Activated CD4-positive, alpha-beta T cell treated with anti-CD3 and anti-CD28 coated beads, Interleukin-2, amount 50 U/mL, for 24 hours (primary cell): ENCODE measurements at regions not wholly inside any gene's neighbourhood (a gene's known extent, or its start where the extent isn't known, plus 50 kb on each side); places are given as distances from the start of the nearest gene placed in this dataset.
"Not testable (repeated sequence)": the region's sequence is repeated elsewhere in the genome, so short reads cannot be mapped to it uniquely, and the experiment has no call there.

ENCODE experiments used
- DNase-seq, 2 donors: peaks; one replicate each; pipeline ENCODE4 v3.0.0-alpha.2; 2020; ENCODE audit warnings: low read depth in 1 of 2, low spot score in 1 of 2

DNA sequence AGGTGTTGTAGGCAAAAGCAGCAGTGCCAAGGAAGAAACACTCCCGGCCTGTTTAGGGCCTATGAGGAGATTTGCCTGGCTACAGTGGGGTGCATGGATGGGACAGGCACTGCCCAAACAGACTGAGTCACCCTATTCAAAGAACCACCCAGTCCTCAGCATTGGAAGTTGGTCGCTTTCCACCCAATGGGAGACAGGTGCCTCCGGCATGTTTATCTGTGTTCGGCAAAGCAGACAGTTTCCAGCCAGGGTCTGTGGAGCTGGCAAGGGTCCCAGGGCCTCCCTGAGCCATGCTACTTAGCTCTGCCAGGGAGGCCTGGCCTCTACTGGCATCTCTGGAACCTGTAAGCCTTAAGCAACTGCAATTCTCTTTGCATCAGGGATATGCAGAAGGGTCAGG is 165.1 kb upstream of the ATP6AP2 start:
- DNase-seq: no peak

DNA sequence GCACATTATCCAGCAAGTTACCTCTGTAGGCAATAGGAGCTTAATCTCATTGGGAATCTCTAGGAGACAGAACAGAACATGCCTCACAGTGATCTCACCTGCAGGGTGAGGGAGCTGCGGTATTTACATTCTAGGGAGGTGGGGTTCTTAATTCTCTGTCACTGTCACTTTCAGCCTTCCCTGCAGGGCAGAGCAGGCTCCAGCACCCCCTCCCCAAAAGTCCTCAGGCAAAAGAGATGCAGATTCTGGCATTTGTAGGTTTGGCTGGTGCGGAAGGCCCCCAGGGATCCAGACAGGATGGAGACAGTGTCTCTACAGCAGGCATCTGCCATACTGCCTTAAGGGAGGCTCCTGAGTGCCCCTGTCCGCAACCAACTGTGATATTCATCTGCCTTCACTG is 166.4 kb upstream of the ATP6AP2 start:
- DNase-seq: no peak

DNA sequence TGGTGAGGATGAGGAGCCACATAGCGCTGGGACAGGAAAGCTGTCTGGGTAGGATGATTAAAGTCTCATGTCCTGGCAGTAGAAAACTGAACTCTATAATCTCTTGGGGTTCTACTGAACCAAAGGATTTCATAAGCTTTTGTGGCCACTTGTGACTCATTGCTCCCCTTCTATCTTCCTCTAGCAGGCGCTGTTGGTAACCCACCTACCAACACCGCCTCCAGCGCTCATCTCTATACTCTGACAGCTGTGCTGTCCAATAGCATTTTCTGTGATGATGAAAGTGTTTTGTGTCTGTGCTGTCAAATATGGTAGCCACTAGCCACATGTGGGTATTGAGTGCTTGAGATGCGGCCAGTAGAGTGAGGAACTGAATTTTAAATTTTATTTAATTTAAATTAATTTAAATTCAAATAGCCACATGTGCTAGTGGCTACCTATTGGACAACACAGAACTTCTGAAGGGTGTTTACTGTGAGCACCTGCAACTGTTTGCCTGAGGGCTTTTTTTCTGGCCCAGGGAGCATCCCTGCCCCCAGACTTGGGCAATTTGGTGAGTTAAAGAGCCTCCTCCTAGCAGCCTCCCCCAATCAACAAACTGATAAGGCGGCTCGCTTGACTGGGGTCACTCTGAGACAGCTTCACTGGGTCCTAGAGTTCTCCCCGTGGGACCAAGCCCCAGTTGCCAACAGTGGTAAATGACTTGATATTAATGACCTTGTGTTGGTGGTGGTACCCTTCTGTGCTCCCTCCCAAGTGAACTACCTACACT is 169.2 kb upstream of the ATP6AP2 start:
- no peak for DNase-seq

DNA sequence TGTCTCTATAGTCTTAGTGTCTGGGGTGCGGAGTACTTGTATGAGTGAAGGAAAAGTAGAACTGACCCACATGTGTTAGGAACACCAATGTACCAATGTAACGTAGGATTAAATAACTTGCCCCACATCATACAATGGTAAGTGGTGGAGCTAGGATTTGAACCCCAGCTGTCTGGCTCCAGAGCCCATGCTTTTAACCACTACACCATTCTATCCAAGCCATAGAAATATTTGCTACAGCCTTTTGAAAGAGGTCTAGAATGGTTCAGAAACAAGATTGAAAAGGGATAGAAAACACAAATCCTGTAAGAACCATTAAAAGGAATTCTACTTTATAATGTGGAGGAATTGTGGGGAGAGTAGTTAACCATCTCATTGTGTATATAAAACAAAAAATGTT is 169.9 kb upstream of the ATP6AP2 start:
- DNase-seq: no peak

DNA sequence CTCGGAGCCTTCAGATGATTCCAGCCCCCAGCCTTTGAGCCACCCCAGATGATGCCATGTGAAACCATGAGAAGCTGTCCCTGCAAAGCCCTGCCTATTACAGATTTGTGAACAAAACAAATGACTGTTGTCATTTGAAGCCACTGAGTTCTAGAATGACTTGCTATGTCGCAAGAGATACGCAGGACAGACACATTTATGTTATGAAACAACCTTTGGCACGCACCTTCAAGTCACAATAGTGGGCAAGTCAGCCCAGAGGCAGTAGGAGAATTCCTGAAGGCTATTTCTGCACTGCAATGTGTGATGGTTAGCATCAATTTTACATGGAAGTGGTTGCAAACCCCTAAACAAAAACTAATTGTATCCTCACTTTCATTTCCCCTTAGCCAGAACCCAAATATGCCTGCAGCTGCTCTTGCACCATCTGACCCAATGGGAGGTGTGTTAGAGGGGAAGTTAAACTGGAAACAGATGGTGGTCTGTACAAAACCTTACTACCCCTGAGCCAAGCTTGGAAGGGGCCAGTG is 174.4 kb upstream of the ATP6AP2 start:
- no peak for DNase-seq

DNA sequence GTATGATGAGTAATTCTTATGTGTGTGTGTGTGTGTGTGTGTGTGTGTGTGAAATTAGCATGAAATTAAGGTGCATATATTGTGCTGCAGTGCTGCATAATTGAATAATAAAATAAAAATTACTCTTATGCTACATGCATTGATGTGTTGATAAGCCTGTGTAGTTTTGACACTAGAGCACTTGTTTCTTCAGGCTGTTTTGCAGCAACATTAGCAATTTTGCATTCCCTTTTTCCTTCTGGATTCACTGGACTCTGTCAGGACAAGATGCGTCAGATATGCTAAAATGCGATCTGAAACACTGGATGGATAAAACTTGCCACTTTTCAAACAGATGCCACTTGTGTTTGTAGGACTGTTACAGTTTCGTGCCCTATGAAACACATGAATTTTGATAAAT is 175.4 kb upstream of the ATP6AP2 start:
- DNase-seq: no peak

DNA sequence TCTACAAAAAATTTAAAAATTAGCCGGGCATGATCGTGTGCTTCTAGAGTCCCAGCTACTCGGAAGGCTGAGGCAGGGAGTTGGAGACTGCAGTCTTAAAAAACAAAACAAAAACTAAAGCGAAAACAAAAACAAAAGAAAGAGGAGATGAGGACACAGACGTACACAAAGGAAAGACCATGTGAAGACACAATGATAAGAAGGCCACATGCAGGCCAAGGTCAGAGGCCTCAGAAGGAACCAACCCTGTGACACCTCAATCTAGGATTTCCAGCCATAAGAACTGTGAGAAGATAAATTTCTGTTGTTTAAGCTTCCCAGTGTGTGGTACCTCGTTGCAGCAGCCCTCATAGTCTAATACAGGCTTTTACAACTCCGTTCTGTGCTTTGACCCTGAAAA is 177.0 kb upstream of the ATP6AP2 start:
- no peak for DNase-seq

DNA sequence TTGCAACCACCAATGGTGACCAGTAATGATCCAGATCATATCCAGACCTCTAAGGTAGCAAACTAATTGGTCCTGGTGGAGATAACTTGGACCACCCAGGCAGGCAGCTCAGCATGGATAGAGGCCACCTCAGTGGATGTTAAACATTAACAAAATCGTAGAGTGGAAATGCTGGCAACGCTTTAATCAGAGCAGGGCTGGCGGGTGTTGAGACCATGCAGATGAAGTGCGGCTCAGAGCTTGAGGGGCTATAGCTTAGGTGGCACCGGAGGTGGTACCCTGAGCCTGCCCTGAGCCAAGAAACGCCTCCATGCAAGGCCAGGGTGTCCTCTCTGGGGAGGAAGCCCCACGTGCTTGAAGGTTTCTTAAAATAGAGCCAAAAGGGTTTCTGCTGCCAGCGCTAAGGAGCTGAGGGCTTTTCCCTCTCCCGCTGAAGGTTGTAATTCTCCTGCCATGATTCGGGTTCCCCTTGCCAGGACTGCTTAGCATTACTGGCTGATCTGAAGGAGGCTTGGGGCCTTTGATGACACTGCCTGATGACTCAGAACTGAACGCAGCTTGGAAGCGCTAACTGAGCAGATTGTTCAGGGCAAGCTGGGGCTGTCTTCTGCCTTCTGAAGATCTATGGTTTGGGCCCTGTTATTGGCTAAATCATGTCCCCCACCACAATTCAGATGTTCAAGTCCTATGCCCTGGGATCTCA is 177.8 kb upstream of the ATP6AP2 start:
- no peak for DNase-seq

DNA sequence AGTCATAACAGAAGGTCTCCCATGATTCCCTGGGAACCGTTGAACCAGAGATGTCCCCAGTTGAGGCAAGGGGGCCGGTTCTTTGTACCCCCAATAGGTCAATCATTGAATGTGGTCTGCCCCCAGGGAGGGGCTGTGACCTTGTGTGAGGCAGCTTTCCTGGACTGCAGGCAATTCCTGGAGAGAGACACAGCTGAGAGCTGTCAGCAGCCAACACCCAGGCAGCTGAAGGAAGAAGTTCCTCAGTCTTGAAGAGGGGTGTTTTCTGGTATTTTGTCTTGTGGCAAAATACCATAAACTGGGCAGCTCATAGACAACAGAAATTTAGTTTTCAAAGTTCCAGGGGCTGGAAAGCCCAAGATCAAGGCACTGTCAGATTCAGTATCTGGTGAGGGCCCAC is 185.7 kb upstream of the ATP6AP2 start:
- DNase-seq: no peak

DNA sequence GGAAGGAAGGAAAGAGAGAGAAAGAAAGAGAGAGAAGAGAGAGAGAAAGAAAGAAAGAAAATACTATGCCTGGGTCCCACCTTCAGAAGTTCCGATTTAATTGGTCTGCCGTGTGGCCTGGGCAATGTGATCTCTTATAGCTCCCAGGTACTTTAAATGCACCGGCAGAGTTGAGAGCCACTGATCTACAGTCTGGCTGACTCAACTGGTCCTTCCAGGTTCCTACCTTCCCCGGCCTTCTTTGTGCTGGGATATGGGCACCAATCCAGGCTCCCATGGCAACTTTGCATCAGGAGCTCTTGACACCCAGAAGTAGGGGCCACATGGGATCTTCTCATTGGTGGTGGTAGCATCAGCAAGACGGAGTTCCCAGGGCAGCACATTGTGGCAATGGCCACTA is 186.5 kb upstream of the ATP6AP2 start:
- no peak for DNase-seq

DNA sequence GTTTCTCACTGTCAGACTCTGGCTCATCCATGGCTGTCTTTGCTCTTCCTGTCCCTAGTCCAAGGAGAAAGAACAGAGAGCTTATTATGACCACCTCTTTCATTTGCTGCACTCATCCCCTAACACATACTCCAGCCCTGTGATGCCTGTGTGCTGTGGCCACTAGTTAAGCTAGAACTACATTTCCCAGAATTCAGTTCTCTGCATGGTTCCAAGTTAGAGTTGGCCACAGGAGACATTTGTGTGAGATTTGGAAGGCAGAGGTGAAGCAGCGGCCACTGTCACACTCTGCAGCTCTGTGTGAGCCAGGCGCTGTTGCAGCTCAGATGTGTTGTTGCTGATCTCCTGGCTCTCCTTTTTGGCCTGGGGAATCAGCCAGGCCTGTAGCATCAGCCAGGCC is 188.2 kb upstream of the ATP6AP2 start:
- no peak for DNase-seq

DNA sequence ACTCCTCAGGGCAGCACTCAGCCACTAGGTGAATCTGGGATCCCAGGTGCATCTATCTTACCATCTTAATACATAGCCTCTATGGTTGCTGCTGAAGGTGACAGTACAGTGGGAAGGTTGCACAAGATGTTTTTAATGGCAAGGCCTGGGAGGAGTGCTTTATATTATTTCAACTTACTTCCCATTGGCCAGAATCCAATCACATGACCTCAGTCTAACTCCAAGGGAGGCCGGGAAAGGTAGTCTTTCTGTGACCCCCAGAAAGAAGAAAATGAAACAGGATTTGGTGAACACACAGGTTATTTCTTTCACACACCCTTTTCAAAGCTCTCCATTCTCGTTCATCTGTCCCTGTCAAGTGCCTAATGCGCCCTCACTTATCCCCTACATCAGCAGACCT is 189.1 kb upstream of the ATP6AP2 start:
- no peak for DNase-seq

DNA sequence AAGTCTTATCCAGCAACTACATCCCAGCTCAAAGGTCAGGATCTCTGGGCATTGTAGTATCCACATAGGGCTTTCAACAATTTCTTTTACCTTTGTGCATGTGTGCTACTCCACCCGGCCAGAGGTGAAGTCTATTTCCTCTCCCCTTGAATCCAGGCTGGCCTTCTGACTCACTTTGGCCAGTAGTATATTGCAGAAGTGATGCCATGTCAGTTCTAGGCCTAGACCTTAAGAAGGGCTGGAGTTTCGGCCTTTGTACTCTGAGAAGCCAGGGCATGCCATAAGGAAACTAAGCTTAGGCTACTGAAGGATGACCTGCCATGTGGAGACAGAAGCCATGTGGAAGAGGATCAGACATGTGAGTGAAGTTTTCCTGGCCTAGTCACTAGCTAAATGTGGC is 191.2 kb upstream of the ATP6AP2 start:
- DNase-seq: no peak

DNA sequence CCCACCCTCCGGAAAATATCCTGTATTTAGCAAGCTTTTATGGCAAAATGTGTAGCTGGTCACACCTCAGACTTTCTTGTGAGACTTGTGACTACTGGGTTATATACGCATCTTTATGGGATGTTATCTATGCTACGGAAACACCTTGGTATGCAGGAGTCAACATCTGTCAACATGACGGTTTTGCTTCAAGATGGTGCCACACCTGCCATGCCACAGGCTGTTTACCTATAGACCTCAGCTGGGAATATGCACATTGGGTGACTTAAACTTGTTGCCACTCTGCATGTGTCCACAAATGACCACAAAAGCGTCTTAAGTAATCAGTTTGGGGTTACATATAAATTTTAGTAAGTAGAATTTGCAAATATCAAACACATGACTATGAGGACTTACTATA is 192.3 kb upstream of the ATP6AP2 start:
- no peak for DNase-seq

DNA sequence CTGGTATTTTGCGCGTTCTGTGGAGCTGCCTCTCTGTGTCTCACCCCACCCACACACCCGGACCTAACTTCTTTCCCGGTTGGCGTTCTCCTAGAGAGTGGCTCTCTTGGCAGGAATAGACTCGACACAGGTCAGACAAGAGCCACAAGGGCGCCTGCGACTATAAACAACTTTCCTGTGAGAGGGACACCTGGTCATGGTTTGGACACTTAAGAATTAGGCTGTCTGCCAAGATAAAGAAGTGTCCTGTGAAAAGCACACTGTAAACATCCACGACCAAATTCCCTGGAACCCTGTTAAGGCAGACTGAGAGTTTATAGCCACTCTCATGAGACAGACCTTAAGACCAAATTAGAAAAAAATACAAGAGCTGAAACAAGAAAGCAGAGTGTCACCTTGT is 192.9 kb upstream of the ATP6AP2 start:
- DNase-seq: not testable (repeated sequence)

DNA sequence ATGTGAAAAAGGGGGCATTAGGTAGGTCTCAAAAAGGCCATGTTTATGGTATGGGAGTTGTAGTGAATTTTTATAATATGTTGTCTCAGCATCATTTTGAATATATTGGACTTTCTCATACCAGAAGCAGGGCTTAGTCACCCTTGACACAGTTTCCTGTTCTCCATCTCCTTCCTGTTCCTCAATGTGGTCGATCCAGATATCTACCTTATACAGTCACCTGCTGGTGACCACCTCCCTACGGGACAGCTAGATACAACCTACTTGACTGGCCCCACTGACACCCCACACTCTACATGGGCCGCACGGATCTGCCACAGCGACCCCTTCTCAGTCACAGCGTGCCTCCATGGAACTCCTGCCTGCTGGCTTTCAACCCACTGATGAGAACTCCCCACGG is 193.5 kb upstream of the ATP6AP2 start:
- DNase-seq: not testable (repeated sequence)

DNA sequence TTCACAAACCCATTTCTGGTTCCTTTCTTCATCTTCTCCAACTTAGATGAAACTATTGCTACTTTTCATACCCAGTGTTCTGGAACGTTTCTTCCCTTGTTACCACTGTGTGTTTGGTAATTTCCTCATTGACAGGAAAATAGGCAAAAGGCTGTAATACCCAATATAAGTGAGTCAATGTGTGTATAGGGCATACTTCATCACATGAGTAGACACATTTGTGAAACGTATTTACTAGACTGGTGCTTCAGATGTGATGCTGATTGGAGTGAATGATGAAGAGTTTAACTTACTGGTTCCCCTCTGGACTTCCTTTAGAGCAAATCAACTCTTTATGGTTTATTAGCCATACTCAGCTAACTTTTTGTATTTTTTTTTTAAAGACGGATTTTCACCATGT is 195.1 kb upstream of the ATP6AP2 start:
- DNase-seq: no peak

DNA sequence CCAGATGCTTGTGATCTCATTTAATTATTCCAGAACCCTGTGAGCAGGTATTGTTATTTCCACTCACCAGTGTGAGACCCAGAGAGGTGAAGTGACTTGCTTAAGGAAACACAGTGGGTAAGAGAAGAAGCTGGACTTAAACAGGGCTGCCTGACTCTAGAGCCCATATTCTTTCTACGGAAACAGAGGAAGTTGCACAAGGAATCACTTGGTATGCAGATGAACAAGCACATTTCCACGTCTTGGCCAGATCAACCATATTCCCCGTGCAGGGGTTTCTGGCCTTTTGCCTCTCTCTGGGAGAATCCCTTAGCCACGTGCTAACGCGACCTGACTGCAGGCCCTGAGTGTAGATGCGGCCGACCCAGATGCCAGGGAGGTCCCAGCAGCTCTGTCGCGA is 195.5 kb upstream of the ATP6AP2 start:
- no peak for DNase-seq

DNA sequence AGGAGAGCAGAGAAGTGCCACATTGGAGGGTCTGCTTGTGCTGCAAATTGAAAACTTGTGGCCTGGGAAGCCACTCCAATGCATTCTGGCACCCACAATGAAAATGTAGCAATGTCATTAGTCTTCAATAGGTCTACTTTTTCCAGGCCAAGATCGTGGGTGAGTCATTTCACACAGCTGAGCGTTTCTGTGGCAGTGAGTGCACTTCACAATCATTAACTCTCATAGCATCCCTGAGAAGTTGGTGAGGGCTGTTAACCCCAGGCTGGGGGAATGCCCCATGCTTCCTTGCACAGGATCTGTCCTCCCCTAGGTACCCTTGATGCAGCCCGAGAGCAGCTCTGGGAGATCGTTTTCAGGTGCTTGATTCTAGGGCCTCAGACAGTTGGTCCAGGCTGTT is 196.8 kb upstream of the ATP6AP2 start:
- no peak for DNase-seq

DNA sequence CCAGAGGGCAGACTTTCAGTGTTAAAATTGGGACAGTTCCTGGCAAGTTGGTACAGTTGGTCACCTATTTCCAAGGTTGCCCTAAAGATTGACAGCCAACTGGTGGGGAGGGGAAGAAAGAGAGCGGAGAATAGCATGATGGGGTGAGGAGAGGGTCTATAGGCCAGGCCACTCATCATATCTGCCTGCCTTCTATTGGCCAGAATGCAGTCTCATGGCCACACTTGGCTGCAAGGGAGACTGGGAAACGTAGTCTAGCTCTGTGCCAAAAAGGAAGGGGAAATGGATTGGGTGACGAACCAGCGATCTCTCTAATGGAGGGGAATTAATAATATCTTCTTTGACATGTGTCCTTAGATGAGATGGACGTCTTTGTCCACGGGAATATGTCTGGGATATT is 197.4 kb upstream of the ATP6AP2 start:
- DNase-seq: no peak

DNA sequence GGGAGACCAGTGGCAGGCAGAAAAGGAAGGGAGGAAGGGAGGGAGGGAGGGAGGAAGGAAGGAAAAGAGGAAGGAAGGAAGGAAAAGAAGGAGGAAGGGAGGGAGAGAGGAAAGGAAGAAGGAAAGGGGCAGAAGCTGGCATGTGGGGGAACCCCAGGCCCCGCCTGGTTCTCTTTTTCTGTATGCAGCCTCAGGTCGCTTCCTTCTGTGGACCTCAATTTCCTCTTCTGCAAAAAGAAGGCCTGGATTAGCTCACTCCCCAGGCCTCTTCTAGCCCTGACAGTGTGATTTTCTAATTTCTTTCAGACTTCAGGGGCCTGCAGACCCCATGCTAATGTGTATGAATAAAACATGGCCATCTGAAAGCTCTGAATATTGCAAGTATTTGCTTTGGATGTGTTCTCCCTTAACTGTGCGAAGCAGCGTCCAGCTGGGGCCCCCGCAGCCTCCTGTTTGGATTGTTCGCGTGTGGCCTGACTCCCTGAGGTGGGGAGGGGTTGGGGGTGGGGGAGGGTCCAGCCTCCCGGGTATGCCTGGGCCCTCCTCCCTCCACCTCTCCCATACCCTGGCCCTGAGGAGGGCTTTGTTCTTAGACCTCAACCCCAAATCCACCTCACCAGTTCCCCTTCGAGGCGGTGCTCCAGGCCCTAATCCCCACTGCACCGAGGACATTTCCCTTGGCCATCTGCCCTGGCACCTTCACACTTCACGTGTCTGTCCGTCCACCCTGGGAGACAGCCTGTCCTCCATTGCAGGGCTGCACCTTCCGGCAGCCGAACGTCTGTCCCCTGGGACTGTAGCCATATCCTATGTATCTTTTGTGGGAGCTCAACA is 199.9 kb upstream of the ATP6AP2 start:
- DNase-seq: no peak

DNA sequence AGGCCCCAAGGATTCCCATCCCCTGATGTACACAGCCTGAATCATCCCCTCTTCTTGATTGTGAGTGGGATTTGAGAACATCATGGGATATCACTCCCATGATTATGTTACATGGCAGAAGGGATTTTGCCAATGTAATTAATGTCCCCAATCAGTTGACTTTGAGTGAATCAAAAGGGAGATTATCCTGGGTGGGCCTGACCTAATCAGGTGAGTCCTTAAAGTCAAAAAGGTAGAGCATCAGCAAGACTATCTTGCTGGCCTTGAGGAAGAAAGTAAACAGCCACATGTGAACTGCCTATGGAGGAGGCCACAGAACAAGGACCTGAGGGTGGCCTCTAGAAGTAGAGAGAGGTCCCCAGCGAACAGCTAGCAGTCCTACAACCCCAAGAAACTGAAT is 203.1 kb upstream of the ATP6AP2 start:
- DNase-seq: no peak
